ENCODE measurements at regions not wholly inside any gene's neighbourhood (a gene's known extent, or its start where the extent isn't known, plus 50 kb on each side); places are given as distances from the start of the nearest gene placed in this dataset.

GRCh38 chr6:114588726-114589125, 245.9 kb upstream of the HS3ST5 start:
- no peak for DNase-seq
- no peaks in the 10 kb centered on the region for H3K27me3 ChIP-seq (replicated peaks; ENCODE audit: insufficient read depth, low read length)
- no peaks in the 10 kb centered on the region for H3K9me2 ChIP-seq (replicated peaks; ENCODE audit: insufficient read depth, low read length)
- H3K4me2 ChIP-seq (ENCODE audit: low read depth, low read length), result no peak overlapping the region
- no peaks in the 10 kb centered on the region for H3K4me1 ChIP-seq (ENCODE audit: low read length)
- no peaks in the 10 kb centered on the region for H3K9me3 ChIP-seq (replicated peaks; ENCODE audit: insufficient read depth, low read length)
- H3K4me3 ChIP-seq (ENCODE audit: low read length), result no peak overlapping the region
- no peaks in the 10 kb centered on the region for H4K20me1 ChIP-seq (ENCODE audit: insufficient read depth, low read length)
- no peak overlapping the region for H3K27ac ChIP-seq (ENCODE audit: low read length)
- no peaks in the 10 kb centered on the region for H3F3A ChIP-seq (ENCODE audit: insufficient read depth, low read length)
- H3K9ac ChIP-seq (ENCODE audit: low read length), result no peak overlapping the region
- H3K79me2 ChIP-seq (ENCODE audit: low read length), result no peaks in the 10 kb centered on the region
- H3K36me3 ChIP-seq (replicated peaks; ENCODE audit: insufficient read depth, low read length), result no peaks in the 10 kb centered on the region
- no peak for TF ChIP-seq EZH2phosphoT487 (IDR thresholded peaks at IDR 0.05; ENCODE audit: low read length)
- no peak for TF ChIP-seq CTCF (IDR thresholded peaks at IDR 0.05; ENCODE audit: low read length)
- no peak for TF ChIP-seq EZH2 (optimal IDR thresholded peaks at IDR 0.05; ENCODE audit: low read depth, low read length)
- no peak overlapping the region for H2AFZ ChIP-seq (ENCODE audit: low read length)

- H3K4me2 ChIP-seq (ENCODE audit: low read depth, low read length), result no peak overlapping the region
- H4K20me1 ChIP-seq (ENCODE audit: insufficient read depth, low read length), result no peaks in the 10 kb centered on the region
- H3K4me1 ChIP-seq (ENCODE audit: low read length), result peaks cover 6% of the 10 kb centered on the region
- no peak overlapping the region for H3K27ac ChIP-seq (ENCODE audit: low read length)
- H3F3A ChIP-seq (ENCODE audit: insufficient read depth, low read length), result peaks cover 5% of the 10 kb centered on the region; the same call in 1 of the 2 replicates
- no peak overlapping the region for H3K9ac ChIP-seq (ENCODE audit: low read length)
- H3K36me3 ChIP-seq (replicated peaks; ENCODE audit: insufficient read depth, low read length), result no peaks in the 10 kb centered on the region
- no peak overlapping the region for H3K4me3 ChIP-seq (ENCODE audit: low read length)
- no peak overlapping the region for H2AFZ ChIP-seq (ENCODE audit: low read length)
- DNase-seq, result no peak
- no peaks in the 10 kb centered on the region for H3K9me3 ChIP-seq (replicated peaks; ENCODE audit: insufficient read depth, low read length)
- no peak for TF ChIP-seq EZH2phosphoT487 (IDR thresholded peaks at IDR 0.05; ENCODE audit: low read length)
- no peak for TF ChIP-seq EZH2 (optimal IDR thresholded peaks at IDR 0.05; ENCODE audit: low read depth, low read length)
- TF ChIP-seq CTCF (IDR thresholded peaks at IDR 0.05; ENCODE audit: low read length), result no peak
- H3K79me2 ChIP-seq (ENCODE audit: low read length), result no peaks in the 10 kb centered on the region
- H3K27me3 ChIP-seq (replicated peaks; ENCODE audit: insufficient read depth, low read length), result no peaks in the 10 kb centered on the region
- no peaks in the 10 kb centered on the region for H3K9me2 ChIP-seq (replicated peaks; ENCODE audit: insufficient read depth, low read length)
Observed at GRCh38 chr6:114586298-114586697, 243.5 kb upstream of the HS3ST5 start.

GRCh38 chr6:114581293-114581692, 238.5 kb upstream of the HS3ST5 start:
- no peaks in the 10 kb centered on the region for H3K9me2 ChIP-seq (replicated peaks; ENCODE audit: insufficient read depth, low read length)
- H3K79me2 ChIP-seq (ENCODE audit: low read length), result no peaks in the 10 kb centered on the region
- DNase-seq, result peak; percentile 49
- H3K27me3 ChIP-seq (replicated peaks; ENCODE audit: insufficient read depth, low read length), result no peaks in the 10 kb centered on the region
- no peaks in the 10 kb centered on the region for H4K20me1 ChIP-seq (ENCODE audit: insufficient read depth, low read length)
- H2AFZ ChIP-seq (ENCODE audit: low read length), result peak overlapping the region; percentile 70
- peaks cover 28% of the 10 kb centered on the region for H3F3A ChIP-seq (ENCODE audit: insufficient read depth, low read length)
- H3K36me3 ChIP-seq (replicated peaks; ENCODE audit: insufficient read depth, low read length), result no peaks in the 10 kb centered on the region
- no peaks in the 10 kb centered on the region for H3K9me3 ChIP-seq (replicated peaks; ENCODE audit: insufficient read depth, low read length)
- TF ChIP-seq EZH2 (optimal IDR thresholded peaks at IDR 0.05; ENCODE audit: low read depth, low read length) (no peak), EZH2phosphoT487 (IDR thresholded peaks at IDR 0.05; ENCODE audit: low read length) (no peak), CTCF (IDR thresholded peaks at IDR 0.05; ENCODE audit: low read length) (no peak)
- peak overlapping the region; percentile 72 for H3K4me2 ChIP-seq (ENCODE audit: low read depth, low read length)
- peak overlapping the region; percentile 40; the same call in 1 of the 2 replicates for H3K9ac ChIP-seq (ENCODE audit: low read length)
- peak overlapping the region; percentile 39; the same call in 1 of the 2 replicates for H3K4me3 ChIP-seq (ENCODE audit: low read length)
- H3K4me1 ChIP-seq (ENCODE audit: low read length), result peaks cover 38% of the 10 kb centered on the region
- peak overlapping the region; percentile 75; the same call in 1 of the 2 replicates for H3K27ac ChIP-seq (ENCODE audit: low read length)
